ENCODE measurements at regions not wholly inside any gene's neighbourhood (a gene's known extent, or its start where the extent isn't known, plus 50 kb on each side); places are given as distances from the start of the nearest gene placed in this dataset.
A peak's percentile ranks its signal among the peaks of the same experiment; 100 is the strongest.
"Not testable (repeated sequence)": the region's sequence is repeated elsewhere in the genome, so short reads cannot be mapped to it uniquely, and the experiment has no call there.

DNA sequence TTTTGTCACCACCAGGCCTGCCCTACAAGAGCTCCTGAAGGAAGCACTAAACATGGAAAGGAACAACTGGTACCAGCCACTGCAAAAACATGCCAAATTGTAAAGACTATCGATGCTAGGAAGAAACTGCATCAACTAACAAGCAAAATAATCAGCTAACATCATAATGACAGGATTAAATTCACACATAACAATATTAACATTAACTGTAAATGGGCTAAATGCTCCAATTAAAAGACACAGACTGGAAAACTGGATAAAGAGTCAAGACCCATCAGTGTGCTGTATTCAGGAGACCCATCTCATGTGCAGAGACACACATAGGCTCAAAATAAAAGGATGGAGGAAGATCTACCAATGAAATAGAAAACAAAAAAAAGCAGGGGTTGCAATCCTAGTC lies 95.9 kb upstream of the FGF13 start:
- DNase-seq (ENCODE audit: extremely low read depth in 1 of 4, low spot score in 3 of 4); H3K27ac ChIP-seq (ENCODE audit: extremely low read depth, low read depth, low read length); H3K4me2 ChIP-seq (ENCODE audit: insufficient read depth, low read length); H3K27me3 ChIP-seq (ENCODE audit: control insufficient read depth in 2 of 2, insufficient read depth in 2 of 2, low read length in 2 of 2); H3K36me3 ChIP-seq (ENCODE audit: control insufficient read depth, insufficient read depth, low read length); CTCF ChIA-PET (ENCODE audit: low intra/inter-chr PET ratio); H3K79me2 ChIP-seq (ENCODE audit: control insufficient read depth, insufficient read depth, low read length); BruUV-seq (replicated peaks); H4K20me1 ChIP-seq (replicated peaks; ENCODE audit: control insufficient read depth, insufficient read depth, low read length); H3K9me3 ChIP-seq (replicated peaks; ENCODE audit: control insufficient read depth, insufficient read depth, low read depth, low read length); H3K4me1 ChIP-seq (replicated peaks in 1 of 2; ENCODE audit: control insufficient read depth in 2 of 2, insufficient read depth in 2 of 2, low read length in 2 of 2); H2AFZ ChIP-seq (ENCODE audit: low read depth, low read length); H3K9ac ChIP-seq (ENCODE audit: insufficient read depth in 1 of 2, low read depth in 2 of 2, low read length in 2 of 2); in situ Hi-C loops (cut with MboI); H3K9me1 ChIP-seq (ENCODE audit: control insufficient read depth, insufficient read depth, low read length); ATAC-seq; FAIRE-seq; H3K4me3 ChIP-seq; intact Hi-C loops (cut with micrococcal nuclease): not testable (repeated sequence)
- WGBS (ENCODE audit: insufficient coverage, low coverage, missing lambda C conversion rate): no CpG with 5 or more reads among the region's 1 CpG
- TF ChIP-seq ZNF354B (CRISPR knock-in tag; IDR thresholded peaks at IDR 0.05) (peak; percentile 80), ZNF507 (tag; conservative IDR thresholded peaks at IDR 0.05) (peak; percentile 92)
- POLR2A ChIA-PET: interaction anchor here (0.7 kb wide), 1 partner anchor 181 kb away, joined by 5 read pairs; no protein-coding TSS in a partner anchor

DNA sequence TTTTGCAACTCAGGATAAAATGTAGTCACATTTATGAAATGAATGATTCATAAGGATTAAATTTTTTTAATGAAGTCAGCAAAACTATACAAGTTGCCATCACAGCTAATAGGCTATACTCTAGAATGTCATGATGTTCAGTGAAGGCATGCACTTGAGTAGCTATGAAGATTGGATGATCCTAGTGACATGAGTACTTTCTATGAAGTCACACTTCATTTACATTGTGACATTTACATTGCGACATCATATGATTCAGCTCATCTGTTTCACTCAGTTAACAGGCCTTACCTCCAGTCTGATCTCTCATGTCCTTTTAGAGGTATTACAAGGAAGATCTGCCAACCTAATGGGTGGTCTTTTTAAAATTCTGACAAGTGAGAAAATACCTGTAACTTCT lies 82.7 kb upstream of the FGF13 start:
- Histone ChIP-seq H4K20me1 (replicated peaks; ENCODE audit: control insufficient read depth, insufficient read depth, low read length) (no peaks in the 10 kb centered on the region), H3K79me2 (ENCODE audit: control insufficient read depth, insufficient read depth, low read length) (no peaks in the 10 kb centered on the region), H3K27me3 (ENCODE audit: control insufficient read depth in 2 of 2, insufficient read depth in 2 of 2, low read length in 2 of 2) (no peaks in the 10 kb centered on the region), H3K9ac (ENCODE audit: insufficient read depth in 1 of 2, low read depth in 2 of 2, low read length in 2 of 2) (no peak overlapping the region), H3K4me2 (ENCODE audit: insufficient read depth, low read length) (no peak overlapping the region), H3K4me1 (replicated peaks in 1 of 2; ENCODE audit: control insufficient read depth in 2 of 2, insufficient read depth in 2 of 2, low read length in 2 of 2) (no peaks in the 10 kb centered on the region), H3K36me3 (ENCODE audit: control insufficient read depth, insufficient read depth, low read length) (no peaks in the 10 kb centered on the region), H3K9me1 (ENCODE audit: control insufficient read depth, insufficient read depth, low read length) (no peaks in the 10 kb centered on the region), H3K27ac (ENCODE audit: extremely low read depth, low read depth, low read length) (no peak overlapping the region), H3K4me3 (no peak overlapping the region), H2AFZ (ENCODE audit: low read depth, low read length) (no peak overlapping the region), H3K9me3 (replicated peaks; ENCODE audit: control insufficient read depth, insufficient read depth, low read depth, low read length) (no peaks in the 10 kb centered on the region)
- WGBS (ENCODE audit: insufficient coverage, low coverage, missing lambda C conversion rate): 46% methylated on average over 1 of the region's 1 CpG
- no peak for DNase-seq (ENCODE audit: extremely low read depth in 1 of 4, low spot score in 3 of 4)
- no TSS peak for BruUV-seq (replicated peaks)
- ChIA-PET POLR2A (interaction anchor here (0.7 kb wide), 1 partner anchor 196 kb away, joined by 3 read pairs; no protein-coding TSS in a partner anchor), CTCF (ENCODE audit: low intra/inter-chr PET ratio) (no interaction called here)
- FAIRE-seq: no peak
- intact Hi-C loops (cut with micrococcal nuclease): no loop called here
- no peak for ATAC-seq
- in situ Hi-C loops (cut with MboI): no loop called here
- TF ChIP-seq CEBPG (CRISPR knock-in tag; IDR thresholded peaks at IDR 0.05) (no peak), CEBPG (tag; conservative IDR thresholded peaks at IDR 0.05 in 1 of 2, IDR thresholded peaks at IDR 0.05 in 1 of 2) (peak; percentile 54 to 62), NCOA6 (IDR thresholded peaks at IDR 0.05) (no peak), DDX20 (tag; IDR thresholded peaks at IDR 0.05; ENCODE audit: low read depth) (no peak), CEBPB (tag; IDR thresholded peaks at IDR 0.05) (peak; percentile 91)
- TF ChIP-seq, protein P1, sequence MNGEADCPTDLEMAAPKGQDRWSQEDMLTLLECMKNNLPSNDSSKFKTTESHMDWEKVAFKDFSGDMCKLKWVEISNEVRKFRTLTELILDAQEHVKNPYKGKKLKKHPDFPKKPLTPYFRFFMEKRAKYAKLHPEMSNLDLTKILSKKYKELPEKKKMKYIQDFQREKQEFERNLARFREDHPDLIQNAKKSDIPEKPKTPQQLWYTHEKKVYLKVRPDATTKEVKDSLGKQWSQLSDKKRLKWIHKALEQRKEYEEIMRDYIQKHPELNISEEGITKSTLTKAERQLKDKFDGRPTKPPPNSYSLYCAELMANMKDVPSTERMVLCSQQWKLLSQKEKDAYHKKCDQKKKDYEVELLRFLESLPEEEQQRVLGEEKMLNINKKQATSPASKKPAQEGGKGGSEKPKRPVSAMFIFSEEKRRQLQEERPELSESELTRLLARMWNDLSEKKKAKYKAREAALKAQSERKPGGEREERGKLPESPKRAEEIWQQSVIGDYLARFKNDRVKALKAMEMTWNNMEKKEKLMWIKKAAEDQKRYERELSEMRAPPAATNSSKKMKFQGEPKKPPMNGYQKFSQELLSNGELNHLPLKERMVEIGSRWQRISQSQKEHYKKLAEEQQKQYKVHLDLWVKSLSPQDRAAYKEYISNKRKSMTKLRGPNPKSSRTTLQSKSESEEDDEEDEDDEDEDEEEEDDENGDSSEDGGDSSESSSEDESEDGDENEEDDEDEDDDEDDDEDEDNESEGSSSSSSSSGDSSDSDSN (IDR thresholded peaks at IDR 0.05; ENCODE audit: borderline replicate concordance in 1 of 2, low read depth in 2 of 2, low read length in 2 of 2): no peak
